H1 (cell line): ENCODE measurements at regions not wholly inside any gene's neighbourhood (a gene's known extent, or its start where the extent isn't known, plus 50 kb on each side); places are given as distances from the start of the nearest gene placed in this dataset.

ENCODE experiments used
- CTCF ChIA-PET: fragments of 300-600 bp; sonication (Branson Sonifier 250); formaldehyde crosslinking; loops from one replicate; lab custom pipeline; 2021; ENCODE audit not compliant: partially characterized antibody; lab: Charles Lee
- POLR2A ChIA-PET: fragments of 300-600 bp; sonication (Branson Sonifier 250); formaldehyde crosslinking; loops from one replicate; lab custom pipeline; 2021; ENCODE audit warnings: inconsistent platforms; ENCODE audit not compliant: partially characterized antibody; lab: Charles Lee
- DNase-seq, 2 experiments: peaks; one replicate each; pipeline versions ENCODE4 v3.0.0 to v3.0.0-alpha.2; 2010 to 2022; ENCODE audit warnings: low spot score in 2 of 2, low read depth in 1 of 2, mixed read lengths in 1 of 2
- FAIRE-seq: peaks from 2 replicates; lab custom pipeline; 2011; peaks lifted over from hg19 to GRCh38; lab: Jason Lieb, UNC
- H2AFZ ChIP-seq: 2 replicates; pipeline ENCODE4 v1.8.1; 2012; ENCODE audit warnings: low read length, inconsistent platforms
- H2AK5ac ChIP-seq: 2 replicates; pipeline ENCODE4 v1.6.1; 2013; ENCODE audit warnings: low read depth, low read length
- H2BK120ac ChIP-seq: replicated peaks from 2 replicates; pipeline ENCODE3; 2013; ENCODE audit warnings: low read depth, low read length, inconsistent platforms
- H2BK12ac ChIP-seq: 2 replicates; pipeline ENCODE4 v1.6.1; 2013; ENCODE audit warnings: low read depth, low read length
- H2BK15ac ChIP-seq: 2 replicates; pipeline ENCODE4 v1.6.1; 2013; ENCODE audit warnings: low read length
- H2BK20ac ChIP-seq: 2 replicates; pipeline ENCODE4 v1.6.1; 2013; ENCODE audit warnings: low read length
- H2BK5ac ChIP-seq: 2 replicates; pipeline ENCODE4 v1.6.1; 2013; ENCODE audit warnings: low read depth, low read length
- H3K14ac ChIP-seq: 2 replicates; pipeline ENCODE4 v1.6.1; 2013; ENCODE audit warnings: inconsistent platforms; ENCODE audit not compliant: insufficient read length
- H3K18ac ChIP-seq: 2 replicates; pipeline ENCODE4 v1.6.1; 2013; ENCODE audit warnings: low read length; ENCODE audit errors: extremely low read depth
- H3K23ac ChIP-seq: 2 replicates; pipeline ENCODE4 v1.6.1; 2013; ENCODE audit warnings: inconsistent platforms; ENCODE audit not compliant: insufficient read length
- H3K23me2 ChIP-seq: 2 replicates; pipeline ENCODE4 v1.6.1; 2013; ENCODE audit warnings: low read depth, low read length
- H3K27ac ChIP-seq: 2 replicates; pipeline ENCODE4 v1.6.1; 2011; ENCODE audit warnings: low read depth, low read length, inconsistent platforms
- H3K27me3 ChIP-seq, 4 experiments: replicated peaks in 1 of 4; 1 replicate in 1 of 4; 2 replicates in 3 of 4; pipeline versions ENCODE4 v1.6.1 to v1.8.1; 2011 to 2013; ENCODE audit warnings: low read length in 3 of 4, mild to moderate bottlenecking in 3 of 4, inconsistent platforms in 2 of 4, mixed read lengths in 2 of 4, moderate library complexity in 1 of 4; ENCODE audit not compliant: control insufficient read depth in 3 of 4, insufficient read depth in 3 of 4; ENCODE audit errors: extremely low read depth in 1 of 4
- H3K36me3 ChIP-seq, 4 experiments: 2 replicates each; pipeline versions ENCODE4 v1.6.1 to v1.8.1; 2011 to 2013; ENCODE audit warnings: mild to moderate bottlenecking in 4 of 4, low read length in 3 of 4, moderate library complexity in 2 of 4, control low read depth in 1 of 4, inconsistent platforms in 1 of 4; ENCODE audit not compliant: insufficient read depth in 4 of 4, control insufficient read depth in 2 of 4
- H3K4ac ChIP-seq: replicated peaks from 2 replicates; pipeline ENCODE3; 2013; ENCODE audit warnings: low read length, low read depth, mixed read lengths, inconsistent platforms; ENCODE audit not compliant: insufficient read length
- H3K4me1 ChIP-seq, 4 experiments: replicated peaks in 1 of 4; 1 replicate in 1 of 4; 2 replicates in 3 of 4; pipeline versions ENCODE4 v1.6.1 to v1.8.1; 2011 to 2013; ENCODE audit warnings: low read length in 3 of 4, inconsistent platforms in 2 of 4, mixed read lengths in 1 of 4; ENCODE audit not compliant: insufficient read depth in 4 of 4, control insufficient read depth in 3 of 4
- H3K4me2 ChIP-seq, 2 experiments: 2 replicates each; pipeline versions ENCODE4 v1.6.1 to v1.8.1; 2011 to 2013; ENCODE audit warnings: low read depth in 2 of 2, low read length in 2 of 2, control low read depth in 1 of 2, inconsistent platforms in 1 of 2, mild to moderate bottlenecking in 1 of 2; ENCODE audit not compliant: insufficient read depth in 1 of 2
- H3K4me3 ChIP-seq, 4 experiments: fragments of 200-600, 300-600 bp in 1 of 4; sonication (generic), shearing (Covaris generic), sonication (Bioruptor Twin) in 1 of 4; 2 replicates each; pipeline versions ENCODE4 v1.5.1 to v1.8.1; 2011 to 2016; ENCODE audit warnings: low read length in 4 of 4, low read depth in 3 of 4, control low read depth in 2 of 4, inconsistent platforms in 2 of 4, mild to moderate bottlenecking in 2 of 4, mixed read lengths in 1 of 4, moderate library complexity in 1 of 4; ENCODE audit not compliant: insufficient read depth in 2 of 4; ENCODE audit errors: extremely low read depth in 1 of 4
- H3K56ac ChIP-seq: replicated peaks from 2 replicates; pipeline ENCODE3; 2013; ENCODE audit warnings: low read depth, mild to moderate bottlenecking, mixed read lengths, low read length, inconsistent platforms; ENCODE audit not compliant: insufficient read length
- H3K79me1 ChIP-seq: 2 replicates; pipeline ENCODE4 v1.6.1; 2013; ENCODE audit warnings: low read depth, low read length, control low read depth
- H3K79me2 ChIP-seq, 2 experiments: 2 replicates each; pipeline versions ENCODE4 v1.6.1 to v1.8.1; 2012 to 2013; ENCODE audit warnings: low read length in 2 of 2, mild to moderate bottlenecking in 2 of 2, inconsistent platforms in 1 of 2; ENCODE audit not compliant: insufficient read depth in 2 of 2, control insufficient read depth in 1 of 2
- H3K9ac ChIP-seq, 4 experiments: replicated peaks in 1 of 4; 1 replicate in 1 of 4; 2 replicates in 3 of 4; pipeline versions ENCODE4 v1.6.1 to v1.8.1; 2011 to 2013; ENCODE audit warnings: low read depth in 3 of 4, low read length in 3 of 4, control low read depth in 2 of 4, mild to moderate bottlenecking in 2 of 4, moderate library complexity in 2 of 4, inconsistent platforms in 1 of 4; ENCODE audit errors: extremely low read depth in 1 of 4
- H3K9me3 ChIP-seq, 2 experiments: 2 replicates each; pipeline versions ENCODE4 v1.6.1 to v1.8.1; 2012 to 2013; ENCODE audit warnings: mild to moderate bottlenecking in 2 of 2, moderate library complexity in 2 of 2, control low read depth in 1 of 2, inconsistent platforms in 1 of 2, low read depth in 1 of 2, low read length in 1 of 2, mixed read lengths in 1 of 2; ENCODE audit not compliant: insufficient read depth in 2 of 2
- H4K20me1 ChIP-seq, 2 experiments: replicated peaks in 1 of 2; 2 replicates each; pipeline versions ENCODE3 to v1.8.1; 2011 to 2013; ENCODE audit warnings: inconsistent platforms in 2 of 2, low read length in 2 of 2, mild to moderate bottlenecking in 1 of 2; ENCODE audit not compliant: insufficient read depth in 2 of 2, control insufficient read depth in 1 of 2
- H4K5ac ChIP-seq: 2 replicates; pipeline ENCODE4 v1.6.1; 2013; ENCODE audit warnings: low read length, low read depth, mixed read lengths, inconsistent platforms; ENCODE audit not compliant: insufficient read length
- H4K8ac ChIP-seq: 2 replicates; pipeline ENCODE4 v1.8.0; 2013; ENCODE audit warnings: mild to moderate bottlenecking, moderate library complexity, low read length, inconsistent platforms; ENCODE audit not compliant: insufficient read depth; ENCODE audit errors: extremely low read depth
- H4K91ac ChIP-seq: replicated peaks from 2 replicates; pipeline ENCODE3; 2013; ENCODE audit warnings: low read length, mixed read lengths, inconsistent platforms; ENCODE audit not compliant: insufficient read length
- SRF ChIP-seq: IDR thresholded peaks from 2 replicates; pipeline ENCODE4 v1.6.1; 2011; ENCODE audit warnings: mild to moderate bottlenecking, low read depth, low read length, moderate library complexity
- WGBS, 2 experiments: shearing (Covaris generic) in 1 of 2; methylation state at CpG; one replicate each; pipeline versions ENCODE4 v1.1.6 to v1.1.7; 2013 to 2015; ENCODE audit warnings: low lambda C conversion rate in 2 of 2, mixed read lengths in 2 of 2, inconsistent platforms in 1 of 2, low coverage in 1 of 2, missing lambda C conversion rate in 1 of 2; ENCODE audit not compliant: insufficient replicate concordance in 2 of 2, insufficient coverage in 1 of 2, insufficient read length in 1 of 2; ENCODE audit errors: extremely low coverage in 1 of 2, missing lambda C conversion rate in 1 of 2; 5-methylcytosine and 5-hydroxymethylcytosine counted together

- no peak overlapping the region for H4K5ac ChIP-seq
- H2BK20ac ChIP-seq = no peak overlapping the region
- H2BK12ac ChIP-seq = no peak overlapping the region
- H2BK120ac ChIP-seq = no peak overlapping the region
- no peak overlapping the region for H3K9ac ChIP-seq
- H2AFZ ChIP-seq = no peak overlapping the region
- H2BK15ac ChIP-seq = no peak overlapping the region
- no peaks in the 10 kb centered on the region for H3K36me3 ChIP-seq
- no peak overlapping the region for H3K4me3 ChIP-seq
- 93% methylated on average over 11 of the region's 11 CpGs; no CpG with 5 or more reads in 1 of the 2 experiments for WGBS, 2 experiments
- H4K20me1 ChIP-seq = no peaks in the 10 kb centered on the region
- H3K4me2 ChIP-seq = no peak overlapping the region
- H3K4ac ChIP-seq = no peak overlapping the region
- no peaks in the 10 kb centered on the region for H3K9me3 ChIP-seq
- no peaks in the 10 kb centered on the region for H3K4me1 ChIP-seq
- no peak for DNase-seq
- H3K23me2 ChIP-seq = no peaks in the 10 kb centered on the region
- no peak overlapping the region for H4K91ac ChIP-seq
- H3K79me2 ChIP-seq = no peaks in the 10 kb centered on the region
- no peak overlapping the region for H3K18ac ChIP-seq
- ChIA-PET POLR2A (no interaction called here), CTCF (interaction anchor here (1.2 kb wide), 1 partner anchor 10 kb away, joined by 3 read pairs; no protein-coding TSS in a partner anchor)
- no peak overlapping the region for H2BK5ac ChIP-seq
- H3K23ac ChIP-seq = no peak overlapping the region
- no peak overlapping the region for H4K8ac ChIP-seq
- H3K79me1 ChIP-seq = no peaks in the 10 kb centered on the region
- H2AK5ac ChIP-seq = no peak overlapping the region
- no peak overlapping the region for H3K14ac ChIP-seq
- no peak overlapping the region for H3K56ac ChIP-seq
- FAIRE-seq = no peak
- H3K27me3 ChIP-seq = no peaks in the 10 kb centered on the region
- no peak overlapping the region for H3K27ac ChIP-seq
- TF ChIP-seq SRF = no peak
Measured at GRCh38 chr12:74985293-74985985, 224.2 kb downstream of the KCNC2 start.
